ENCODE measurements at regions not wholly inside any gene's neighbourhood (a gene's known extent, or its start where the extent isn't known, plus 50 kb on each side); places are given as distances from the start of the nearest gene placed in this dataset.
A peak's percentile ranks its signal among the peaks of the same experiment; 100 is the strongest.
"Not testable (repeated sequence)": the region's sequence is repeated elsewhere in the genome, so short reads cannot be mapped to it uniquely, and the experiment has no call there.

DNA sequence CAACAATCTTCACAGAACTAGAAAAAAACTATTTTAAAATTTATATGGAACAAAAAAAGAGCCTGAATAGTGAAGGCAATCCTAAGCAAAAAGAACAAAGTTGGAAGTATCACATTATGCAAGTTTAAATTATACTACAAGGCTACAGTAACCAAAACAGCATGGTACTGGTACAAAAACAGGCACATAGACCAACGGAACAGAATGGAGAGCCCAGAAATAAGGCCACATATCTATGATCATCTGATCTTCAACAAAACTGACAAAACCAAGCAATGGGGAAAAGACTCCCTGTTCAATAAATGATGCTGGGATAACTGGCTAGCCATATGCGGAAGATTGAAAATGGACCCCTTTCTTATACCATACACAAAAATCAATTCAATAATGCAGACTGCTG, 74.4 kb upstream of the RTN4 start:
- intact Hi-C loops (cut with DNase I, micrococcal nuclease); DNase-seq; ATAC-seq: not testable (repeated sequence)

DNA sequence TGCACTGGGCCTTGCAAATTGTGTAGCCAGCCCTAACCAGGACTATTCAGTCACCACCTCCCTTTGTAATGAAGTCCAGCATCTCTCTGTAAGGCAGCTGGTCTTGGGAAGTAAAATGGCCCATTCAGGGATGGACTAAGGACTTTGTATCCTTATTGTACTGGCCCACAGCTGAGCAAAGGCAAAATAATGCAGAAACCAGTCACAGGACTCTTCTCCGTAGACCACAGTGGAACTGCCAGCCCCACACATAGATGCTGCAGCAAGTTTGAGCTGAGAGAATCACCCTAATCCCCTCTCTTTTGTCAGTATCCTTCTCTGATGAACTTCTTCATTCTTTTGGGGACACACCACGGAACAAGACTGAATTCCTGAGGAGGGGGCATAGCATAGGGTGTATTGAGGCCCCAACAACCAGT, 73.6 kb upstream of the RTN4 start:
- intact Hi-C loops (cut with DNase I, micrococcal nuclease) = no loop called here
- ATAC-seq = no peak
- no peak for DNase-seq

DNA sequence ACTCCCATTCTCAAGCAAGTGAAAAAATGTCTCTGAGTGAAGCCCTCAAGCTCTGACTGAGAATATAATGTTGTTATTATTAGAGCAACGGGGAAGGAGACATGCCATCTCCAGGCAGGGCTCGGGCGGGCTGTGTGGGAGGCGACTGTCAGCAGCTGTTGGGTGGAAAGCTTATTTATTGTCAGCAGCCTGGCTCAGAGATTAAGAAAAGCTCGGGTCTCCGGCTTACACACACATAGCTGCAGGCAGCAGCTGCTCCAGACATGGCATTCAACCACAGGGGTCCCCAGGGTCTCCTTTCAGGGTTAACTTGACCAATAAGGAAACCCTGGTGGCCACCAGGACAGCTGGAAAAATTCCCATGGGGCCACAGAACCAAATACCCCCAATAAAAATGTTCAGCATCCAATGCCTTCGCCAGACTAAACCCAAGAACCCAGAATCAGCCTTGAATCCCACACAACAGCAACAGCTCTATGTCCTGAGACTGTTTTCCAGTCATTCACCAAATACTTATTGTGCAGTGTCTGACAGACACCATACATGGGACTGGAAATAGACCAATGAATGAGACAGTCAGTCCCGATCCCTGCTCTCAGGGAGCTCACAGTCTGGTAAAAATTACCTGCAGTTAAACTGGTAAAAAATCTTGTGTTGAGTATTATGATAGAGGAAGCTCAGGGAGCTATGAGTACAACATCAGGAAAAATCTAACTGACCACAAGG, 70.5 kb upstream of the RTN4 start:
- DNase-seq (no peak), ATAC-seq (peak; percentile 45)
- intact Hi-C loops (cut with DNase I, micrococcal nuclease) = no loop called here

DNA sequence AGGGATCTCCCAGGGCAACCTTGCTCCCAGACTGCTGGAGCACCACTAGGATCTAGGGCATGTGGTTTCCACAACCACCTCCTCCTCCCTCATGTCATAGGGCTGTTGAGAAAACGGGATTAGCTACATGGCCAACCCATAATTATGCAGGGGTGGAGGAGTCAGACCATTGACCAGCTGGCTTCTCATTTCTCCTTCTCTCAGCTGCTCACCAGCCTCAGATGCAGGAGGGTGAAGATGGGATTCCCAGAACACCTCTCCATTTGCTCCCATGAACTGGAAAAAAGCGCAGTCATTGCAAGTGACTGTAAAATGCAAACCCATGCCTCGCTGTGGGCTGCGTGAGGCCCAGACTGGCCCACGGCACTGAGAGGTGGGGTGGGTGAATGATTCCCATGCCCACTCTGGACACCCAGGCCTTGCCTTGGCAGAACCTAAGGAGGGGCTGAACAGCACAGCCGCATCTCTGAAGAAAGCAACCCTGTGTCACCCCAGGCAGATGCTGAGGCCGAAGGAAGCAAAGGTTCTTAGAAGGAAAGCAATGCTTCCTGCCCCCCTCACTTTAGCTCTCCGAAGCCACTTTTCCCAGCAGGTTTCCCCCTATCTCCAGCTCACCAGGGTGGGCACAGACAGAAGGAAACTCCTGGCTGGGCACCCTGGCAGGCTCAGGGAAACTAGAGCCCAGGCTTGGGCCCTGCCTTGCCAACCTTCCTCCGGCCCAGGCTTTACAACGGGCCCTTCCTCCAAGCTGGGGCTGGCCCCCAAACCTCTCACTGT, 69.6 kb upstream of the RTN4 start:
- DNase-seq (no peak), ATAC-seq (peak; percentile 54)
- intact Hi-C loops (cut with DNase I, micrococcal nuclease) = no loop called here

DNA sequence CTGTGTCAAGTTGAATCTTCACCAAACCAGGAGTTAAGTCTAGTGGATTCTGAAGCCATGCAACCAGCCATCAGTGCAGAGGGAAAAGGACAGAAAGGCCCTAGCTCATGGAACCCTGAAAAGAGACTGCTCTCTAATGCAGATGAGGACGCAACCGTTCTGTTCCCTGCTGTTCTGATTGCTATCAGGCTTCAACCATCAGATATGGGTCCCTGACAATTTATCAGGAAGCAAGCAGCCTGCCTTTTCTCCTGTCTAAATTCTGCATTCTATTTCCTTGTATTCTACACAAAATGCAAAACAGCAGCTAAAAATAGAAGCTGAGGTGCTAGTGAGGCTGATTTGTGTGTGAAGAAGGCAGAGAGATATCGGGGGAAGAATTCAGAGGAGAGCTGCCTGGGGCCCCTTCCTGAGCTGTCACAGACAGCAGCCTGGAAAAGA, 68.4 kb upstream of the RTN4 start:
- ATAC-seq (no peak), DNase-seq (no peak)
- intact Hi-C loops (cut with DNase I, micrococcal nuclease) = no loop called here

DNA sequence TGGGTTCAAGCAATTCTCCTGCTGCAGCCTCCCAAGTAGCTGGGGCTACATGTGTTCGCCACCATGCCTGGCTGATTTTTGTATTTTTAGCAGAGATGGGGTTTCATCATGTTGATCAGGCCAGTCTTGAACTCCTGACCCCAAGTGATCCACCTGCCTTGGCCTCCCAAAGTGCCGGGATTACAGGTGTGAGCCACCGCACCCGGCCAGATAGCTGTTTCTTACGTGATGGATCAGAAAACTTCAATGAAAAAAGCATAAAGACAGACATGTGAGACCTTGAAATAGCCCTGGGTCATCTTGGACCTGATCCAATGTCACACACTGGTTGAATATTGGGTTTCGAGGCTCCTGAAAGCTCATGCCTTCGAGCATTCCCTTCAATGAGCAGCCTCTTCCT, 66.7 kb upstream of the RTN4 start:
- intact Hi-C loops (cut with DNase I, micrococcal nuclease) = no loop called here
- DNase-seq (no peak), ATAC-seq (no peak)

DNA sequence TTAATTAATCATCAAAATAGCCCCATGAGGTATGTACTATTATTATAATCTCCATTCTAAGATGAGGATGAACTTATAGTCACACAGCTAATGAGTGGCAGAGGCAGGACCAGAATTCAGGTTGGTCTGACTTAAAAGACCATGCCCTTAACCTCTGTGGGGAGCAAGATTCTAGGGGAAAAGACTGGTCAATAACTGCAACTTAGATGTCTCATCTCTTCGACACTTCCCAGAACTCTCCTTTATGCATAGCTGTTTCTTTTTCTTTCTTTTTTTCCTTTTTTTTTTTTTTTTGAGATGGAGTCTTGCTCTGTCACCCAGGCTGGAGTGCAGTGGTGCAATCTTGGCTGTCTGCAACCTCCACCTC, 66.3 kb upstream of the RTN4 start:
- ATAC-seq = no peak
- intact Hi-C loops (cut with DNase I, micrococcal nuclease) = no loop called here

DNA sequence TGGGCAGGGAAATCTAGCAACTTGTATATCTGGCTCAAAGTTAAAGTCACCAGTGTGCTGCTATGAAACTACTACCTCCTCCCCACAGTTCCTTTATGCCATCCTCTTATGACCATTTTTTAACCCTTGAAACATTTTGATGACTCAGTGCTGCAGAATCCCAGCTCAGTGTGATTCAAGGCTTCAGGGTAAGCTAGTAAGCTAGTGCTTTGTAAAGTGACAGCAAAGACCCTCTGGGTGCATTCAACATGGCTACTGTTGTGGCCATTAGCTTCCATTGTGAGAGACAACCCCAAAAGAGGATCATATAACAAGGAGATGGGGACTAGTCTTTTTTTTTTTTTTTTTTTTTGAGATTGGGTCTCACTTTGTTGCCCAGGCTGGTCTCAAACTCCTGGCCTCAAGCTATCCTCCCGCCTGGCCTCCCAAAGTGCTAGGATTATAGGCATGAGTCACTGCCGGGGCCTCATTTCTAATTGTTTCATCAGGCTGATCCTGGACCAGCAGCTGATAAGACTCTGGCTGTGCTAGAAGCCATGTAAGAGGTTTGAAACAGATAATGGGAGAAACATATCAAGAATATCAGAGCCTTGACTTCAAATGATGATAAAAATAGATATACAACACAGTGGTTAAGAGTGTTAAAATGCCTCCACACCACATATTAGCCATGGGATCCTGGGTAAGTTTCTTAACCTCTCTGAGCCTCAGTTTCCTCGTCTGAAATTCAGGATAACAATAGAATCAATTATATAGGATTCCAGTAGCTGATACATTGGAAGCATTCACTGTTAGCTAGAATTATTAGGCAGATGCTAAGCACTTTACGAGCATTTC, 65.7 kb upstream of the RTN4 start:
- intact Hi-C loops (cut with DNase I, micrococcal nuclease) = no loop called here
- ATAC-seq = no peak

More for the DNA sequence above, 66.3 kb upstream of the RTN4 start:
- no peak for DNase-seq

DNA sequence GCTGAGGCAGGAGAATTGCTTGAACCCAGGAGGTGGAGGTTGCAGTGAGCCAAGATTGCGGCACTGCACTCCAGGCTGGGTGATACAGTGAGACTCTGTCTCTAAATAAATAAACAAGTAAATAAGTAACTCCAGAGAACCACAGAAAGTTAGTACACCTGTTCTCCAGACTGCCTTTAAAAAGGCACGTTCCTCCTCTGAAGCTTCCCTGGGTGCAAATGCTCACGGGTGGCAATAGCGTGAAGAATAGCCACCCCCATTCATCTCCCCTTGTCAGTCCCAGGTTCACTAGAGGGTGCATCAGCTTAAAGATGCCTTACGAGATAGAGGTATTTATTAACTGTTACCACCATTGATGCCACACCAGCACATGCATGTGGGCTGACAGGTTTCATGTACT, 64.3 kb upstream of the RTN4 start:
- DNase-seq (no peak), ATAC-seq (no peak)
- intact Hi-C loops (cut with DNase I, micrococcal nuclease) = no loop called here

More for the DNA sequence above, 65.7 kb upstream of the RTN4 start:
- DNase-seq = no peak

DNA sequence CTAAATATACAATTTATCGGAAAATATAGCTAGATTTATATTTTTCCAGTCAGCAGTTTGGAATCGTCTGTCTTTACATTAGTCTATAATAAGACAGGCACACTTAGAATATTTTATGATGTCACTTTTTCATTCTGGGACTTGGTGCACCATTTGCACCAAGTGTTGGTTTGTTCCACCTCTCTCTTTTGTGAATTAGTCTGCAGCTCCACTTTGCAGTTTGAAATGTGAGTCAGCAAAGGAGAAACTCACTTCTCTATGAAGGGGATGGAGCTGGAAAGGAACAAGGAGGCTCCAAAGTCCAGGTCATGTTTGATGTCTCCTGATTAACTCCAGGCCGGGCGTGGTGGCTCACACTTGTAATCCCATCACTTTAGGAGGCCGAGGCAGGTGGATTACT, 63.8 kb upstream of the RTN4 start:
- DNase-seq = no peak
- ATAC-seq = peak; percentile 79
- intact Hi-C loops (cut with DNase I, micrococcal nuclease) = no loop called here

DNA sequence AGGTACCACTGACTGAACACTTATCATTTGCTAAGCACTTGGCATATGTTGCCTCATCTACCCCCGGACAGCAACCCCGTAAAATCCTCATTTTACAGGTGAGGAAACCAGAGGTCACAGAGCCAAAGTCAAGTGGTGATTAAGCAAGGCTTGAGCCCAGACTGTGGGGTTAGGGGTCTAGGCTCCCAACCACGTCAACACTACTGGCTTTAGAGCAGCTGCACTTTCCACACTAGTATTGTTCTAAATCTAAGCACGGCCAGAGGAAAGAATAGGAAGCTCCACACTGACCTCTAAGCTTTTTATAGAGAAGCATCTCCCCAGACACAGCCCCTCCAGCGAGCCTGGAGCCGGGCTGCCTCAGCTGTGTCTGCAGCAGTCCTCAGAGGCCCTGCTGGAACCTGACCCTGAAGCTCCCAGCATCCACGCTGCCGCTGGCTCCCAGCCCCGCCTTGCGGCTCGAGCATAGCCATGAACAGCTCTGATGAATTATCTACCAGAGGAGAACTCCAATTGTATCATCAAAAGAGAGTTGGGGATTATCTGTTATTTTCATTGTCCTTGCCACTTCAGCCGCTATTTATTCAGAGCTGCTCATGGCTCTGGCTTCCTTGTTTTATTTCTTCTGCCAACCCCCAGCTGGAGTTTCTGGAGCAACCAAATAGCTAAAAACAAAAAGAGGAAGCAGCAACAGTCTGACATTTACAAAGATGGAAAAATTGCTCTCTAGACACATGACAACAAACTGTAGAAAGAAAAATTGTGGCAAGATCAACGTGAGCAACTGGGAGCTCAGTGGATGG, 62.2 kb upstream of the RTN4 start:
- intact Hi-C loops (cut with DNase I, micrococcal nuclease) = no loop called here
- DNase-seq (peak; percentile 62 to 75), ATAC-seq (peak; percentile 36)

DNA sequence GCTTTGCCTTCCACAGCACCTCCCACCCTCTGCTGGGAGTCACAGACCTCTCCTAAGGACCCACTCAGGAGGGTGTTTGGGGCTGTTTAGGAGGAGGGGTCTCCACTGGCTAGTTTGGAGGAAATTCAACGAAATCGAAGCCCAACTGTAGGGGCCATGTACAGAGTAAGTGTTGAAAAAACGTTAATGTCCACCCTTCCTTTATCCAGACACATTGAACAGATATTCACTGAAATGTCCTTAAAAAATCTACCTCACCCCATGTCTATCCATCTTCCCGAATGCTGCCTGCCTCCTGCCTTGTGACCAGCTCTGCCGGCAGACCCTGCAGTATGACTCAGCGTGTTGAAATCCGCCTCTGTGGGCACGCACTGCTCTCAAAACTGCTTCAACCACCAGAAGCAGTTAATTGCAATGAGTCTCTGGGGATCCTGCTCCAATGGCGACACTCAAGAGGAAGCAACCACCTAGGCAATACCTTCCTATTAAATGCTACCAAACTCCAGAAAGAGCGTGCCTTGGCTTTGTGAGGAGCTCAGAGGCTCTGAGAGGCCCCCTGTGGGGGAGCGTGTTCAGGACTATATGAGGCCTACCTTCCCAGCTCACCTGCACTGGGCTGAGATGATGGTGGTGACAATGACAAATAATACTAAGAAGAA, 61.4 kb upstream of the RTN4 start:
- no peak for ATAC-seq
- DNase-seq = peak; percentile 25 to 73
- intact Hi-C loops (cut with DNase I, micrococcal nuclease) = no loop called here

DNA sequence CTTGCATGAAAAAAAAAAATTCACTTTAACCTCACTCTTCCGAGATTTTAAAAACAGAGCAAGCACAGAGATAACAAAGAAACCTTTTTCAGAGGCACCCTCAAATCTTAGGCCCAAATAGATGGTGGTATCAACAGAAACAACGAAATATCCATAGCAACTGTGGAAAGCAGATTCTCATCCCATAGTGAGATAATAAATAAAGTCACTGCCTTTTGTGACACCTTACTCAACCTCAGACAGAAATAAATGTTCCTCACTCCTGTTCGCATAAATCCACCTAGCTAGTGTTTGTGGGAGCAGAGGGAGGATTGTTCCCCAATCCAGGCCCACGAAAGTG, 60.9 kb upstream of the RTN4 start:
- intact Hi-C loops (cut with DNase I, micrococcal nuclease) = no loop called here
- DNase-seq (no peak), ATAC-seq (no peak)

DNA sequence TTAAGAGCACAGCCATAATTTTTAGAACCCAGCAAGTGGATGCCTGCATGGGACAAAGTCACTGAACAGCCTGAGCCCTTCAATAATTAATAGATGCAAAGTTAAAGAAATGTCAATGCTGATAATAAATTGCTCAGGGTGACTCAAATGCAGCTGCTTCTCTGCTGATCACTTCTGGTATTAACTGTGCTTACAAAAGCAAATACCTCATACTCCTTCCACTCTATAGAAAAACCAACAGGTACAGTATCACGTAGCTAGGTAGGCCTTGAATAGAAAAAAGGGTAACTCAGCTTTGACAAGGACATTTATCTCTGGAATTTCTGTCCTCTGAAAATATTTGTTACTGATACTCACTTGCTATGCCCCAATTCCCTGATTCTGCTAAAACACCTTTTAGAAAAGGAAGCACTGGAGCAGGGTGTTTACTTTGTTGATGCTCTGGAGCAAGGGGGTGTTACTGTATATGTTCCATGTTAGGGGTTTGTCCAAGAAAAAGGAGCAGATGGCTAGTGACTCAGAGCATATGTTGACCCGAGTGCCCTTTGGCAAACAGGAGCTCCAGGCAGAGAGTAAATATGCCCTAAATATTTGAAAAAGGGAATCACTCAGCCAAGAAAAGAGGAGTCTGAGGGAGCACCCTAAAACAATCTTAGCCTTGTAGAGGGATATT, 59.1 kb upstream of the RTN4 start:
- DNase-seq (peak in 1 of 2 donors; percentile 36), ATAC-seq (peak; percentile 75)
- intact Hi-C loops (cut with DNase I, micrococcal nuclease) = no loop called here

DNA sequence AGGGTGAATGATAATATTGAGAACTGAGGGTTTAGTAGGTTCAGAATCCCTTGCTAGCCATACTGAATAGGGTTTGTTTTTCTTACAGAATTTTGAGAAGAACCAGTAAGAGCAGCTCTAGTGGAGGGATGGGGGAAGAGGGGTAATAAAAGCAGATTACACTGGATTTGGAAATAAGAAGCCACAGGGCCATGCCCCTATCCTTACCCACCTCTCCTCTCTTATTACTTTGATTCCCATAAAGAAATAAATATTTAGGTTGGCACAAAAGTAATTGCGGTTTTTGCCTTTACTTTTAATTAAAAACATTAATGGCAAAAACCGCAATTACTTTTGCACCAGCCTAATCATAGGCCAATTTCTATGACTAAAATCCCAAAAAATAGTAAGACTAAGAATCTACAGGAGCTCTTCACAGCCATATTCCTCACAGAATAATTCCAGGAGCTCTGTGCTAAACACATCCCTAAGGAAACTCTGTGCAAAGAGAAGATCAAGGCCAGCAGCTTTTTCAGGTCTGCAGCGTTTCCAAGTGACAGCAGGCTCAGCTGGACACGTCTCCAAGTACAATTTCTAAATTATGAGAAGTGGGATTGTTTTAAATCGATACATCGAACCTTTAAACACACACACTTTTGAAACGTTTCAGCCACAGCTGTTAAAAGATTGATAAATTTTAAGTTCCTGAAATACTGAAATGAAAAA, 58.4 kb upstream of the RTN4 start:
- ATAC-seq (no peak), DNase-seq (no peak)
- intact Hi-C loops (cut with DNase I, micrococcal nuclease) = no loop called here

DNA sequence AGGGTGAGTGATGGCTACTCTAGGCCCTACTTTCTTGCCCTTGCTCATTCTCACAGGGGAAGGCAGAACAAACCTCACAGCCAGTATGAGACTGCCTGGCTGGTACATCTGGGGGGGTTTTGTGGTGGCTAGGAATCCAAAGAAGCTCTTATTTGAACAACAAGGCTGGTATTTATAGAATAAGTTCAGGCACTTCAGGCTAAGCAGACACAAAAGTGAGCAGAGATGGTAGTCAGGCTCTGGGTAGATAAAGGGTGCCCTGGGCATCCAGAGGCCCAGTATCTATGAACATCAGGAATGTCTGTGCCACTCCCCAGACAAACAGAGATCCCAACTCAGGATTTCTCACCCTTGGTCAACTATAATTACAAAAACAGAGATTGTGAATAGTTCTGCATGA, 57.2 kb upstream of the RTN4 start:
- no peak for ATAC-seq
- DNase-seq = no peak
- intact Hi-C loops (cut with DNase I, micrococcal nuclease) = no loop called here

DNA sequence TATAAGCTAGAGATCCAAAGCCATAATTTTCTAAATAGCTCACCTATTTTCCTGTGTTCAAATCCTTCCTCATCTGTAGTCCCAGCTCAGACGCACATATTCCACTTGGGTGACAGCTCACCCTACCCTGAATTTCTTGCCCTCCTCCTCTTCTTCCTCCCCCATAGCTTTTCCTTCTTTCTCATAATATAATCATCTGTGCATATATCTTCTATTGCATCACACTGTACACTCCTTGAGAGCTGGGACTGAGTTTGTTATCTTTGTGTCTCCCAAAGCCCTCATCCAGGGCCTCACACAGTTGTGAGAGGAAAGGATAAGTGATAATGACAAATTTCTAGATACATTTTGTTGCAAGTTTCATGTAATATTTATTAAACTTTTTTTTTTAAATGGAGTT, 55.9 kb upstream of the RTN4 start:
- no peak for DNase-seq
- no peak for ATAC-seq
- intact Hi-C loops (cut with DNase I, micrococcal nuclease) = no loop called here
